GM19043 (cell line): ENCODE measurements at regions not wholly inside any gene's neighbourhood (a gene's known extent, or its start where the extent isn't known, plus 50 kb on each side); places are given as distances from the start of the nearest gene placed in this dataset.

ENCODE experiments used
- ATAC-seq: cut with Tn5 transposase; IDR thresholded peaks from one replicate; pipeline ENCODE4 v1.9.1; 2021; ENCODE audit warnings: low read depth; ENCODE audit not compliant: unreplicated experiment

DNA sequence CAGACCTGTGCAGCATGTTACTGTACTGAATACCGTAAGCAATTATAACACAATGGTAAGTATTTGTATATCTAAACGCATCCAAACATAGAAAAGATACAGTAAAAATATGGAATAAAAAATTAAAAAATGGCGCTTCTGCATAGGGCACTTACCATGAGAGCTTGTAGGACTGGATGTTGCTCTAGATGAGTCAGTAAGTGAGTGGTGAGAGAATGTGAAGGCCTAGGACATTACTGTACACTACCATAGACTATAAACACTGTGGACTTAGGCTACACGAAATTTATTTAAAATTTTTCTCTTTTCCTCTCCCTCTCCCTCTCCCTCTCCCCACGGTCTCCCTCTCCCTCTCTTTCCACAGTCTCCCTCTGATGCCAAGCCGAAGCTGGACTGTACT lies 194.5 kb upstream of the CDKN3 start:
- no peak for ATAC-seq

DNA sequence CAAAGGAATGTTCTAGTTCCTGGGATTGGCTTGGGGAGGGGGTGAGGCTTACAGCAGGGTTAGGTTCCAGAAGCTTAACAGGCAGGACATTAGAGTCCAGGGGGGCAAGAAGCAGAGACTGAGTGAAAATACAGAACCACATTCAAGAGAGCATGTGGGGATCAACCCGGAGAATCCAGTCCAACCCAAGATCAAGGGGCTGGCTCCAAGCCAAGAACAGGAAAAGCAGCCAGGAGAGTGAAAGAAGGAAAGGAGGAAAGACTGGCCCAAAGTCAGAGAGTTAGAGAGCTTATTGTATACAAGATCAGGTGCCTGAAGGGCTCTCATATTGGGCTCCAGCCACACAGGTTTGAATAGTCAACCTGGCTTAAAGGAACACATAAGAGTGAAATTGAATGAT lies 190.3 kb upstream of the CDKN3 start:
- ATAC-seq: no peak

DNA sequence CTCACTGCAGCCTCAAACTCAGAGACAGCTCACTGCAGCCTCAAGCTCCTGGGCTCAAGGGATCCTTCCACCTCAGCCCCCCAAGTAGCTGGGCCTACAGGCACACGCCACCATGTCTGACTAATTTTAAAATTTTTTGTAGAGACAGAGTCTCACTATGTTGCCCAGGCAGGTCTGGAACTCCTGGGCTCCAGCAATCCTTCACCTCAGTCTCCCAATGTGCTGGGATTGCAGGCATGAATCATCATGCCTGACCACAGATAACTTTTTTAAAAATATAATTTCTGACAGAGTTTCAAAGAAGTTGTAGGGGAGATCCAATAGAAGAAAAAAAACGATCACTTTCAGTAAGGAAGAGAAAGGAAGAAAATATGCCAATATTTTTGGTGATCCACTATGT lies 189.7 kb upstream of the CDKN3 start:
- ATAC-seq: no peak

DNA sequence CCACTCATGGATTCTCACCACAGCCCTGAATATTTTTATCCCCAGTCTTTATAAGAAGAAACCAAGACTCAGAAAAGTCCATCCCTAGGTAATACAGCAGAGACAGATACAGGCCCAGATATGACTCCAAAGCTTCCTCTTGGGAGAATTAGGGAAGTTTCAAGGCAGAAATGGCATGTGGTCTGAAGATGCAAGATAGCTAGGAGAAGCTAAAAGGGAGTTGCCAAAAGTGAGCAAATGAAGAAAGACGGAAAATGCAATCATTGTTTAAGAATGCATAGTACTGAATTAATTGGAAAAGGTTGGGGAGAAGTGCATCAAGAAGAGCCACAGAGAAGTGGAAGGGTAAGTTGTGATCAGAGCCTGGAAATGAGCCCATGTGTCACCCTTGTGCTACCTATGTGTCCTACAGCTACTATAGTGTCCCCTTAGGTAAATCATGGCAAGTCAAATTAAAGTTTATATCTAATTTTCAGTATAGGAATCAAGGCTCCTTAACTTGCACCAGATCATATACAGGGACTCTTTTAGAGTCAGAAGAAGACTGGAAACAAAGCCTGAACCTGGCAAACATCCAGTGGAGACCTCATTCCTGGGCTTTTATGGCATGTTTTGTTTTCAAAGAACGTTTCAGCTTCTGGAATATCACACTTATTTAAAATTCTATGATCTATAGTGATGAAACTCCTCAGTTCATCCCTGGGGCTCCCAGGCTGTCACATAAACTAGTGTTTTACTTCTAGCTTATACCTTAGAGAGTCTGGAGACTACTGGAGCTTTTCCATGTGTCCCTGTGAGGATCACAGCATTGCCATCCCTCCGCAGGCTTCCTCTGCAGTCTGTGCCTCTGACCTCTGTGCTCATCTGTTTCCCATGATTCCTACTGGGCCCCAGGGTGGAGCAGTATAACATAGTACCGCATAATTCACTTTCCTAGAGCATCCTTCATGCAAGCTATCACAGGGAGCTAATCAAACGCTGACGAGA lies 189.0 kb upstream of the CDKN3 start:
- ATAC-seq: no peak

DNA sequence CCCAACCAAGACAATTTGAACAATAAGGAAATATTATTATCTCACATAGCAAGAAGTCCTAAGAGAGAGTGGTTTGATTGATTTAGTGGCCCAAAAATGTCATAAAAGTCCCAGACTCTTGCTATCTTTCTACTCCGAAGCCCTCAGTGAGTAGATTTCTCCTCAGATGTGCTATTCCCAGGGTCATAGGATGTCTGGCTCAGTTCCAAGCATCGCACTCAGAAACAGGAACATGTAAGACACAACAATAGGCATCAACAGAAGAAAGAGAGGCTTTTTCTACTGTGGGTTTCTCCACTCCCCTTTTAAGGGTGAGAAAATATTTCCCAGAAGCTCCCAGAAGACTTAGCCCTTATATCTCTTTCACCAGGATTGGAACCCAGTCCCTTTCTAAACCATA lies 188.1 kb upstream of the CDKN3 start:
- no peak for ATAC-seq

DNA sequence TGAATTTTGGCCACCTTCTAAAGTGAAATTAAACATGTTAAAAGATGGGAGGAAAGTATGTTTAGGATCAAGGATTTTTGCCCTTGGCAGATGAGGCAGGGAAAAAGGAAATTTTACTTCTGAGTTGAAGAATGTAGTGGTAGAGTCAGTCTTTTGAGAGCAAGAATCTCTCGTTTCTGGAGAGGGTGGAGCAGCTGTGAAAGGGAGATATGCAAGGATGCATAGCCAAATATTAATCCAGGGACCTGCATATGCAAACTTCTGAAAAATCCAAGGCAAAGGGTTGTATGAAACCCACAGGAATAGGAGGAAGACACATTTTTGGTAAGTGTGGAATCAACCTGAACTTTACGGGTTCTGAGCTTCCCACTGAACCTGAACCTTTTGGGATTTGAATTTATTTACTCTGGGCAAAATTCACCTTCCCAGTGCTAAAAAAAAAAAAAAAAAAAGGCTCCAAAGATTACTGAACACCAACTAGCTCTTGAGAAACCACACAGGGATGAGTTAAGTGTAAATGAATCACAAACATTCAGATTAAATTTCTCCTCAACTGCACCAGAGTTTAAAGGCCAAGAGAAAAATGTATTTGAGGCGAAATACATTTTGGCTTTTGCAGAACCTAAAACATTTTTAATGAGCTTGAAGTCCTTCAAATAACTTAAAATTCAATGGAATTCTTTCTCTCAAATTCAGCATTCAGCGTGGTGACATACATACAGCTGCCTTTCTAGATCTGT lies 187.1 kb upstream of the CDKN3 start:
- no peak for ATAC-seq

DNA sequence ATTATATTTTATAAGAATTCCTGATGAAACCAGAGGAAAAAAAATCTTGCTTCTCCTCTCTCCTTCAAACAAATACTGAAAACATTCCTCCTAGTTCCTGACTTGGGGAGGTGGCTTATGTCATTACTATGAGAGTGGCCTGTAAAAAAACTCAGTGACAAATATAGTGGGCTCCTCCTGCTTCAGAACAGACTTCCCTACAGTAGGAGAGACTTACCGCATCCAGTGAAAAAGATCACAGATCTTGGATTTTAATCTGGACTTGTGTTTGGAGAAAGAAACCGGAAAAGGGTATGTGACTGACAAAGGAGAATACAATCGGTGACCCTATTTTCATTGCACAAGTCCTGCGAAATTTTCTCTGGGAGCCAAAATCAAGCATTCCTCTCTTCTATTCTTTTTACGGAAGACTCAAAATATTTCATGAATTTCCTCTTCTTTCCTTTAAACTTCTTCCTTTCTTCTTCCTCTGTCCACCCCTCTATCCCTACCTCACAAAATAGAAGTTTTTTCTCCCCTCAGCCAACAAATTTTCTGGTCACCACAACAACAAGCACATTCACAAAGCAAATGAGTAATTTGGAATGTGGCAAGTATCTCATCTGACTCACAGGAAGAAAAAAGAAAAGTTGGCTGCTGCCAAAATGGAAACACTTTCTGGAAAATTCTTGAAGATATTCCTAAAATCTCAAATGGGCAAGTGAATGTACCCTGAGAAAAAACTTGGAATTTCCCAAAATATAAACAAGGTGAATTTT lies 185.1 kb upstream of the CDKN3 start:
- no peak for ATAC-seq

DNA sequence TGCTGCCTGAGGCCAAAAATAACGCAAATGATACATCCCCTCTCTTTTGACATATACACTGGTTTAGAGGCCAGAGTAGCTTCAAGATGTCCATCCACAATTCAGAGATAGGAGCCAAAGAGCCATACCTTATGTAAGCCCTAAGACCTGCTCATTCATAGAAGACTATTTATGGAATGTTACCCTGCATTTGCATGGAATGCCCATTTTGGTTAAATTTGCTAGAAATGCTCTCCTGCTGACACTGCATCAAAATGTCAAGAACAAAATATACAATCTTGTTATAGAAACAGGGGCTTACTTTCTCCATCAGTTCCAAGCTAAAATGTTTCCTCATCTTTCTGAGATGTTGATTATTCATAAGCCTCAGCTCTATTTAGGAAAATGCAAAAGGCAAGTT lies 183.3 kb upstream of the CDKN3 start:
- no peak for ATAC-seq

DNA sequence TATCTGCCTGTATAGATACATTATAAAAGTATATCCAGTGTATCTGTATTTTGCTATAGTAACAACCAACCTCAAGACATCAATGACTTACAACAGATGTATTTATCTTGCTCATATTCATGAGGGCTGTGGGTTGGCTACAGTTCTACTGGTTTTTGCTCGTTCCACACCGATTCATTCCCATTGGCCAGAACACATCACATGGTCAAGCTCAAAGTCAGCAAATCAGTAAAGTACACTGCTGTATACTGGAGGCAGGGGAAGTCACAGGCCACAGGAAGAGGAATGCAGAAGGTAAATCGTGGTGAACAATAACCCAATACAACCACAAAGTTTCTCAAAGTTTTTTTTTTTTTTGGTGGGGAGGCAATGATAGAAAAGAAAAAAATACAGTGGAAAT lies 180.0 kb upstream of the CDKN3 start:
- ATAC-seq: no peak

DNA sequence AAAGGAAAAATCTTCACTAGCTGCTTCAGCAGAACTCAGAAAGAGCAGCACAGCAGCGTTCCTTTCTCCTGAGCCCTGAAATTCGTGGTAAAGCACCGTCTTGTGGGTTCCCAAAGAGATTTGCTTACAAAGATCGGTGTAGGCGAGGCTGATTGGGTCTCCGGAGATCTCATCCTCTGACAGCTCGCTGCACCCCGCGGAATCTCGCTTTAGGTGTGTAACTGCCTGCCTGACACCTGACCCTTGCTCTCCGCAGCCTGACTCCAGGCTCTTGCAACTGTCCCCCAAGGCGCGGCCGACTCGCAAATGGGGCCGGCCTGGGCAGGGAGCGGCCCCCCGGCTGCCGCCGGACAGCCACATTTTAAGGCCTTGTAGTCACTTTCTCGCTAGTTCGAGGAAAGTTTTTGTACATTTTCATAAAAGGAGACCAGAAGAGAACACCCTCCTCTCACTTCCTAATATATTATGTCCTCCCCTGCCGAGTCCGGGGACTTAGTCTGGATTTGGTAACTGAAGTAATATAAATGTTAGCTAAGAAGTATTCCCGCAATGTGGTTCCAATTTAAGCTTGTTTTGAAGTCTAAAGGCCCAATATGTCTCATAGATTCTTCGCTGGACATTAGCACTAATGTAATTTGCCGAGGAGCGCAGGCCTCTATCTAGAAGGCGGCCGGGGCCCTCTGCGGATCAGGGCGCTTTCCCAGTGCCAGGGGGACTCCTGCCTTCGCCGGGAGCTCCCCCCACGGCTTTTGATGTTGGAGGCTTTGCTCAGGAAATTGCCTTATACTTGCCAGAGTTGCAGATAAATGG lies 177.3 kb upstream of the CDKN3 start:
- ATAC-seq: no peak

DNA sequence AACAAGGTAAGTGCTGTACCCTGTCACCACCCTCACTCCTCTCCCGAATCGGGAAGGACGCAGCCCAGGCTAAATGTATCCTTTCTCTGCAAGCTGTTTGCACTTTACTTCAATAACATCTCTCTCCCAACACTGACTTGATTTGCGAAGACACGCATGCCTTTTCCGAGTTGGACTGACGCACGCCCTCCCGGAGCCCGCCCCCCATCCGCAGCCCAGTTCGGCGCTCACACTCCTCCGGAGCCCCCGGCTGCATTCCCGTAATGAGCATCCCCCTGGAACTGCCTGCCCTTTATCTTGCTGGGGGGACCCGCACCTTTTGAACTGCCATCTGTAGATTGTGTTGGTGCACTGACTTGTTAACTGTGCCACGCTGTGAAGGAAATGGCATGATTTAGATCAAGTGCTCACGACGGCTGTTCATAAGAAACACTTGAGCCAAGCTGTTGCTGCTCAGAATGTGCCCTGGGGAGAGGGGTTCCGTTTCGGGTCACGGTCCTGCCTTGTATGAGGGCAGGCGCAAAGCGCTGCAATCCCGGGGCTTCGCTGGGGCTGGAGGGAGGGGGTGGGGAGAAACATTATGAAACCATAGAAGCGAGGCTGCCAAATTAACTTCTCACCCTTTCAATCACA lies 176.6 kb upstream of the CDKN3 start:
- no peak for ATAC-seq

DNA sequence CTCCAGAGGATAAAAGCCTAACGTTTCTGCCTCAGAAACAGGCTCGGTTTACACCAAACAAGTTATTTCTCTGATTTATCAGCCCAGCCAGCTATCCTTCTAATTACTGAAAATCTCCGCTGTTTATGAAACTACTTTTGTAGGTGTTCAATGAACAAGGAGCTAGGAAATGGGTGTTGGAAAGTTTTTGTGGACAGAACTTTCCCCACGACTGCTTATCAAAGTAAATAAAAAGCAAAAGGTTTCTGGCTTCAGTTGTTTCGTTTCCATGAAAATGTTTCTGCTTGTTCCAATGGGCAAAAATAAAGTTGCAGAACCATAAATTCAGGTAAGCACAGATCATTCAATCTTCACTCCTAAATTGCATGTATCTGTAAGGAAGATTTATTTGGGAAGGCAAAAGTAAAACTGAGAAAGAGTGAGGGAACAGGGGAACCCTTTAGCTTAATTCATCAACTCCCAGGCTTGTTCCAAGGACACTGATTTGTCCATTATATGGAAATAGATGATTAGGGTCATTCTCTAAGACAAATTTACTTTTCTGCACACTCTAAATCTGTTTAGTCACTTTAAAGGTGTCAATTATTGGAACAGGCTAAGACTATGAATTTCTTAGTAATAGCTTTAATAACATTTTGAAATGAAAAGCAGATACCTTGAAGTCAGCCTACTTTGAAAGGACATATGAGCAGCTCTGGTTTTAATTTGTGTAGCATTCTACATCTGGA lies 175.9 kb upstream of the CDKN3 start:
- ATAC-seq: no peak

DNA sequence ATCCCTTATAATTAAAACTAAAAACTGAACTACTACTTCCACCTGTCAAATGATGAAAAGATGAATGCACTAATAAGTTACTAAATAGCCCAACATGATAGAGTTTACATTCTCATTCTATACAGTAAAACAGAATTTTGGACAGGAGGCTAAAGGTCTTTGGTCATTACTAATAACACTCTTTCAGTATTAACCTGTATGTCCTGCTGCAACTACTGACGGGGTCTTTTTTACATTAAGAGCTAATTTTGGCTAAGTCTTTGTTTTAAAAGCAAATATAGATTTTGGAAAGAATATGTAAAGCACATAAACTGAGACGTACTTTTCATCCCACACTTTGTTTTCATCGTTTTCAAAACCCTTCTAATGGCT lies 175.4 kb upstream of the CDKN3 start:
- no peak for ATAC-seq

DNA sequence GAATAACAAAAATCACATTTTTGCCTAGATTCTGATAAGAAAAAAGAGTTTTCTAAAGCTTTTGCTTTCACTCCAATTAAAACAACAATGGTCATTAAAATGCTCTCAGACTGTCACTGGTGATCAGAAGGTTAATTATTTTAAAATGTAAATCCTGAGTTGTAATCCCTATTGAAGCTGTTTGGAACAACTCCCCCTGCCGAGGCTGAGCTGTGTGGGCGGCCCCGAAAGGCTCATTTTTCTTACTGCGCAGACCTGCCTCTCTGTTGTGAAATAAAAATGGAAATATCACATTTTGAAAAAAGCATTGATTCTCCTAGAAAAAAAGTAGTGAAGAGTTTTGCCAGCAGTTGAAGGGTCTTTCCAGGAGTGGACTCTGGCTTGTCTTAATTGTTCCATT lies 174.8 kb upstream of the CDKN3 start:
- ATAC-seq: no peak

DNA sequence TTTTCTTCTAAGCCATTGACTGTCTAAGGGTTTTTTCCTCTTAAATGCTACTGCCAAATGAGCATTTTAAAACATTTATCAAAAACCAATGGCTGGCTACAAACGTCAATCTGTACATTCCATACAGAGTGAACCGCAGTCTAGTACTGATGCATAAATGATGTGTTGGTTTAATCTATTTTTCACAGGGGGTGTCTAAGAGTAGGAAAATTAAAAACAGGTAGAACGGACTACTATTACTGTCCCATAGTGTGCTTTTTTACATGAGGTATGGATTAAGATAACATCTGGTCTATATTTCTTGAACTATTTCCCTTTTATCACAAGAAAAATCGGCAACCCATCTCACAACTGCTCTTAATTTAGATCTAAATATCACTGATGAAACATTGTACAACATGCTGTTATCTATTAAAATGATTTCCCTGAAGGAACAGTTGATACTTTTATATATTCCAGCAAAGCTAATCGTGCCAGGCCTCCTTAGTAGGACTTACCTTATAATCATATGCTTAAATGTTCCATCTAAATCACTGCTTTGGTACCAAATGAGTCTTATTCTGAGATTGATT lies 172.9 kb upstream of the CDKN3 start:
- no peak for ATAC-seq

DNA sequence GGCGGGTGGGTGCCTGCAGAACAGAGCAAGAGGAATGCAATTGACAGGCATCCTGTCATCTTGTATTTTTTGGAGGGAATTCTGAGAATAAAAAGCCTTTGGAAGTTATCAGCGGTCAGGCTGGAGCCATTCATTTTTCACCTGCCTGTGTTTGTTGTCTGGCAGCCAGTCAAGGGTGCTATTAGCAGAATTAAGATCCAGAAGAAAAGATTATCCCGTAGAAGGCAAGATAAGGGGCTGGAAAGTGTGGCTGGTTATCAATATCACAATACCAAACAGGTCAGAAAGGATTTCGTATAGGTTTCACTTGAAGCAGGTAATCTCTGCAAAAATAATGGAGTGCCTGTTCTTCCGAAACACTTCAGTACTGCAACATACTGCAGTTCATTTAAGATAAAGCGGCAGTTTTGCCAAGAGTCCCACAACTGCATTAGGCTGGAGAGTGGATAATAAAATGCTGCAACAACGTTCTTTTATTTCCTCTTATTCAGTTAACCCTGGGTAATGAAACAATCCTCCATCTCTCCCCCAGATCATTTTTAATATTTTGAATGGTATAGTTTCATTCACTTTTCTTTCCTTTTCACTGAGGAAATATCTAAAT lies 171.2 kb upstream of the CDKN3 start:
- ATAC-seq: no peak

DNA sequence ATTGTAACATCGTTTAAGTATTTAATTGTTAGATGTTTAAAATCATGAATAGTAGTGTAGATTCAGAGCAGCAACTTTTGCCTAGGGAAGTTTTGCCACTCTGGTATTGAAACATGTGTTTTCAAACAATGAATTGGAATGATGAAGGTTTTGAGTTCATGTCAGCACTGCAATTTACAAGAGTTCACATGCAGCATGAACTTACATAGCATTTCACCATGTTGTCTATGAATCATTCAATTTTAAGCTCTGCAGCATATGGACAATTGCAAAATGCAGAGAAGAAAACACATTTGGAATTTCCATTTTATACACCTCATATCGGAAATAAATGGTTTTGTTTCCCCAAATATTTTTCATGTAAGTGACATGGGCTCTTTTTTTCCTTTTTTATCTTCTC lies 170.7 kb upstream of the CDKN3 start:
- no peak for ATAC-seq

DNA sequence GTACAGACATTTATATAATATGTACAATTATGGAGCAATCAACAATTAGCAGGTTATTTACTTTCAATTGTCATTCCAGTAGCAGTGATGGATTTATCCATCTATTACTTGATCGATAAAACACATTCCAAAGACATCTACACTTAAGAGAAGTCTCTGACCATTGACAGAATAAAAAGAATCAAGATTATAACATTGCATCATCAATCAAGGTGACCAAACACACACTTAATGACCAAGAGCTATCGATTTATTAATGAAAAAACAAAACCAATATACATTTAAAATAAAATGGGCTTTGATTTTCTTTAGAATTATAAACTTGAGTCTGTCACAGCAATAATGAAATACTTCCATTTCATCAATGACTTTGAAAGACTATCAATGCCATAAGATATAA lies 170.2 kb upstream of the CDKN3 start:
- no peak for ATAC-seq

DNA sequence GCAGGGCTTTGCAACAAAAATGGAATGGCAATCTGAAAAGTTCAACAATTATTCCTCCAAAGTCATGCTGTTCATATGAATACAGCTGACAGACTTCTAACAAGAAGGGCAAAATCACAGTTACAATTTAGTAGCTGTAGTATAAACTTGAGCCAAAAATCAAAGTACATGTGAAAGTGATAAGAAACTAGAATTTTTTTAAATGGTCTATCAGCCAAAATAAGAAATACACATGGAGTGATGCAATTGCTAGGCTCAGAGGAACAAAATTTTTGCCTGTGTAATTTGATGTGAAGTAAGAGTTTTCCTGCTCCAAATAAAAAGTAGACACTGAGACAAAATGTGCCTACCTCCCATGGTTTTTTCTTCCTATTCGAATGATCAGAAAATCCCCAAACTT lies 167.7 kb upstream of the CDKN3 start:
- no peak for ATAC-seq
